SK-N-SH treated with all-trans-retinoic acid at 6 μM for 48 hours (cell line): ENCODE measurements at regions not wholly inside any gene's neighbourhood (a gene's known extent, or its start where the extent isn't known, plus 50 kb on each side); places are given as distances from the start of the nearest gene placed in this dataset.

Experiments
- ATAC-seq: fragments of 200-7000 bp; cut with Tn5 transposase; 3 replicates; pipeline ENCODE4 v1.9.1; 2020; ENCODE audit warnings: mild to moderate bottlenecking, moderate library complexity
- ARNTL ChIP-seq: fragments of 450-650 bp; formaldehyde crosslinking; IDR thresholded peaks from 2 replicates; pipeline ENCODE4 v1.5.0; 2020; ENCODE audit warnings: low read depth, mild to moderate bottlenecking, moderate library complexity, borderline replicate concordance
- CSDC2 ChIP-seq: fragments of 250-450 bp; sonication (Bioruptor Pico); IDR thresholded peaks from 2 replicates; pipeline ENCODE4 v1.5.0; 2020; ENCODE audit warnings: mild to moderate bottlenecking, moderate library complexity
- ESRRG ChIP-seq: fragments of 250-450 bp; sonication (Bioruptor Pico); IDR thresholded peaks from 2 replicates; pipeline ENCODE4 v1.6.1; 2021; ENCODE audit warnings: mild to moderate bottlenecking
- GLIS3 ChIP-seq: fragments of 250-450 bp; sonication (Bioruptor Pico); IDR thresholded peaks from 2 replicates; pipeline ENCODE4 v1.5.0; 2020; ENCODE audit warnings: mild to moderate bottlenecking, moderate library complexity
- PPARA ChIP-seq: fragments of 250-450 bp; sonication (Bioruptor Pico); IDR thresholded peaks from 2 replicates; pipeline ENCODE4 v1.5.0; 2020; ENCODE audit warnings: mild to moderate bottlenecking, borderline replicate concordance
- RARB ChIP-seq: fragments of 250-450 bp; sonication (Bioruptor Pico); IDR thresholded peaks from 2 replicates; pipeline ENCODE4 v1.8.0; 2021; ENCODE audit warnings: mild to moderate bottlenecking, moderate library complexity
- SNAI2 ChIP-seq: fragments of 250-450 bp; sonication (Bioruptor Pico); IDR thresholded peaks from 2 replicates; pipeline ENCODE4 v1.5.0; 2020; ENCODE audit warnings: mild to moderate bottlenecking, moderate library complexity
- TOX ChIP-seq: fragments of 250-450 bp; sonication (Bioruptor Pico); IDR thresholded peaks from 2 replicates; pipeline ENCODE4 v1.8.0; 2021; ENCODE audit warnings: mild to moderate bottlenecking, moderate library complexity, borderline replicate concordance
- ZC3H10 ChIP-seq: fragments of 250-450 bp; sonication (Bioruptor Pico); IDR thresholded peaks from 2 replicates; pipeline ENCODE4 v1.5.1; 2021; ENCODE audit warnings: mild to moderate bottlenecking, moderate library complexity
- ZFP3 ChIP-seq: fragments of 250-450 bp; sonication (Bioruptor Pico); IDR thresholded peaks from 2 replicates; pipeline ENCODE4 v1.5.0; 2020; ENCODE audit warnings: mild to moderate bottlenecking, moderate library complexity
- ZFP30 ChIP-seq: fragments of 450-650 bp; formaldehyde crosslinking; IDR thresholded peaks from 2 replicates; pipeline ENCODE4 v1.5.0; 2022; ENCODE audit warnings: mild to moderate bottlenecking, moderate library complexity
- ZNF565 ChIP-seq: fragments of 450-650 bp; formaldehyde crosslinking; conservative IDR thresholded peaks from 2 replicates; pipeline ENCODE4 v1.5.0; 2020; ENCODE audit warnings: low read depth, mild to moderate bottlenecking, moderate library complexity
- ZNF70 ChIP-seq: fragments of 450-650 bp; formaldehyde crosslinking; IDR thresholded peaks from 2 replicates; pipeline ENCODE4 v1.5.0; 2020; ENCODE audit warnings: mild to moderate bottlenecking, moderate library complexity
- ZNF8 ChIP-seq: fragments of 450-650 bp; formaldehyde crosslinking; IDR thresholded peaks from 2 replicates; pipeline ENCODE4 v1.5.0; 2020; ENCODE audit warnings: mild to moderate bottlenecking, moderate library complexity
- TF ChIP-seq, protein P1 (sequence below): fragments of 250-450 bp; sonication (Bioruptor Pico); IDR thresholded peaks from 2 replicates; pipeline ENCODE4 v1.8.0; 2020; ENCODE audit warnings: mild to moderate bottlenecking, moderate library complexity, borderline replicate concordance
- TF ChIP-seq, protein P2 (sequence below): fragments of 250-450 bp; sonication (Bioruptor Pico); IDR thresholded peaks from 2 replicates; pipeline ENCODE4 v1.5.0; 2020; ENCODE audit warnings: mild to moderate bottlenecking, moderate library complexity
- TF ChIP-seq, protein P3 (sequence below): fragments of 250-450 bp; sonication (Bioruptor Pico); IDR thresholded peaks from 2 replicates; pipeline ENCODE4 v1.8.0; 2021; ENCODE audit warnings: low read depth, mild to moderate bottlenecking, moderate library complexity, borderline replicate concordance
- TF ChIP-seq, protein P4 (sequence below): fragments of 250-450 bp; sonication (Bioruptor Pico); IDR thresholded peaks from 2 replicates; pipeline ENCODE4 v1.5.1; 2021; ENCODE audit warnings: mild to moderate bottlenecking, moderate library complexity
- TF ChIP-seq, protein P5 (sequence below): fragments of 250-450 bp; sonication (Bioruptor Pico); IDR thresholded peaks from 2 replicates; pipeline ENCODE4 v1.5.1; 2020; ENCODE audit warnings: low read depth, mild to moderate bottlenecking, moderate library complexity

DNA sequence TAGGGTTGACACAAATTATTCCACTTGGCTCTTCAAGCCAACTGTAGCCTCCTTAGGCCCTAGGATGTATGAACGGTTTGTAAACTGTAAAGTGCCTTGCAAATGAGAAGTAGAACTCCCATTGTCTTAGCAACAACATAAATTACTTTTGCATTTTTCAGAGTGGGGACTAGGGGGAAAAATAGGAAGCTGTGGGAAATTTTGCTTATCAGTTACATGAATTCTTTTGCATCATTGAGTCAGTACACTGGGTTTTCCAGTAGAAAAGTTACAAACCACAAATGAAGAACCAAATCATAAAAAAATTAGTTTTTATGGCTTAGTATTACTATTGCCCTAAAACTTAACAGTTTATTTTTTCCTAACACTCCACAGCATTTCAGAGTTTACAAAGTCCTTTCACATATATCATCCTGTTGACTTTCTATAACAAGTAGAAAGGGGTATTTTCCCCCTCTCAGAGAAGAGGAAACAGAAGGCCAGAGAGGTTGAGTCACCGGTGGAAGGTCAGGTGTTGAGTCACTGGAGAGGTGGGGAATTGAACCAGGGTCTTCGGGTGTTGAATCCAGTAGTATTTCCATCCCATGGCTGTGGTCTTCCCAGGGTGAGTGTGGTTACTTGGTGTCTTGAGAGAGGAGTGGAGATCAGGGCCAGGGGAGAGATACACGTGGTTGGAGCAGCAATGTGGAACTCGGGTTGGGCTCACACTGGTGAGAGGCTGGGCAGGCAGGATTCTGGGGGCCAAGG is 71.9 kb upstream of the USP24 start:
- ATAC-seq = no peak
- TF ChIP-seq ZC3H10 (CRISPR knock-in tag) (no peak), ZNF8 (CRISPR knock-in tag) (no peak), ARNTL (CRISPR knock-in tag) (no peak), CSDC2 (no peak), ESRRG (no peak), ZNF565 (CRISPR knock-in tag) (no peak), RARB (no peak), GLIS3 (CRISPR knock-in tag) (no peak), ZFP30 (CRISPR knock-in tag) (no peak), ZNF70 (no peak), ZFP3 (CRISPR knock-in tag) (no peak)
- TF ChIP-seq, protein P1, sequence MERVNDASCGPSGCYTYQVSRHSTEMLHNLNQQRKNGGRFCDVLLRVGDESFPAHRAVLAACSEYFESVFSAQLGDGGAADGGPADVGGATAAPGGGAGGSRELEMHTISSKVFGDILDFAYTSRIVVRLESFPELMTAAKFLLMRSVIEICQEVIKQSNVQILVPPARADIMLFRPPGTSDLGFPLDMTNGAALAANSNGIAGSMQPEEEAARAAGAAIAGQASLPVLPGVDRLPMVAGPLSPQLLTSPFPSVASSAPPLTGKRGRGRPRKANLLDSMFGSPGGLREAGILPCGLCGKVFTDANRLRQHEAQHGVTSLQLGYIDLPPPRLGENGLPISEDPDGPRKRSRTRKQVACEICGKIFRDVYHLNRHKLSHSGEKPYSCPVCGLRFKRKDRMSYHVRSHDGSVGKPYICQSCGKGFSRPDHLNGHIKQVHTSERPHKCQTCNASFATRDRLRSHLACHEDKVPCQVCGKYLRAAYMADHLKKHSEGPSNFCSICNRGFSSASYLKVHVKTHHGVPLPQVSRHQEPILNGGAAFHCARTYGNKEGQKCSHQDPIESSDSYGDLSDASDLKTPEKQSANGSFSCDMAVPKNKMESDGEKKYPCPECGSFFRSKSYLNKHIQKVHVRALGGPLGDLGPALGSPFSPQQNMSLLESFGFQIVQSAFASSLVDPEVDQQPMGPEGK (CRISPR knock-in tag) = no peak
- TF ChIP-seq, protein P2, sequence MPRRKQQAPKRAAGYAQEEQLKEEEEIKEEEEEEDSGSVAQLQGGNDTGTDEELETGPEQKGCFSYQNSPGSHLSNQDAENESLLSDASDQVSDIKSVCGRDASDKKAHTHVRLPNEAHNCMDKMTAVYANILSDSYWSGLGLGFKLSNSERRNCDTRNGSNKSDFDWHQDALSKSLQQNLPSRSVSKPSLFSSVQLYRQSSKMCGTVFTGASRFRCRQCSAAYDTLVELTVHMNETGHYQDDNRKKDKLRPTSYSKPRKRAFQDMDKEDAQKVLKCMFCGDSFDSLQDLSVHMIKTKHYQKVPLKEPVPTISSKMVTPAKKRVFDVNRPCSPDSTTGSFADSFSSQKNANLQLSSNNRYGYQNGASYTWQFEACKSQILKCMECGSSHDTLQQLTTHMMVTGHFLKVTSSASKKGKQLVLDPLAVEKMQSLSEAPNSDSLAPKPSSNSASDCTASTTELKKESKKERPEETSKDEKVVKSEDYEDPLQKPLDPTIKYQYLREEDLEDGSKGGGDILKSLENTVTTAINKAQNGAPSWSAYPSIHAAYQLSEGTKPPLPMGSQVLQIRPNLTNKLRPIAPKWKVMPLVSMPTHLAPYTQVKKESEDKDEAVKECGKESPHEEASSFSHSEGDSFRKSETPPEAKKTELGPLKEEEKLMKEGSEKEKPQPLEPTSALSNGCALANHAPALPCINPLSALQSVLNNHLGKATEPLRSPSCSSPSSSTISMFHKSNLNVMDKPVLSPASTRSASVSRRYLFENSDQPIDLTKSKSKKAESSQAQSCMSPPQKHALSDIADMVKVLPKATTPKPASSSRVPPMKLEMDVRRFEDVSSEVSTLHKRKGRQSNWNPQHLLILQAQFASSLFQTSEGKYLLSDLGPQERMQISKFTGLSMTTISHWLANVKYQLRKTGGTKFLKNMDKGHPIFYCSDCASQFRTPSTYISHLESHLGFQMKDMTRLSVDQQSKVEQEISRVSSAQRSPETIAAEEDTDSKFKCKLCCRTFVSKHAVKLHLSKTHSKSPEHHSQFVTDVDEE = no peak
- TF ChIP-seq, protein P3, sequence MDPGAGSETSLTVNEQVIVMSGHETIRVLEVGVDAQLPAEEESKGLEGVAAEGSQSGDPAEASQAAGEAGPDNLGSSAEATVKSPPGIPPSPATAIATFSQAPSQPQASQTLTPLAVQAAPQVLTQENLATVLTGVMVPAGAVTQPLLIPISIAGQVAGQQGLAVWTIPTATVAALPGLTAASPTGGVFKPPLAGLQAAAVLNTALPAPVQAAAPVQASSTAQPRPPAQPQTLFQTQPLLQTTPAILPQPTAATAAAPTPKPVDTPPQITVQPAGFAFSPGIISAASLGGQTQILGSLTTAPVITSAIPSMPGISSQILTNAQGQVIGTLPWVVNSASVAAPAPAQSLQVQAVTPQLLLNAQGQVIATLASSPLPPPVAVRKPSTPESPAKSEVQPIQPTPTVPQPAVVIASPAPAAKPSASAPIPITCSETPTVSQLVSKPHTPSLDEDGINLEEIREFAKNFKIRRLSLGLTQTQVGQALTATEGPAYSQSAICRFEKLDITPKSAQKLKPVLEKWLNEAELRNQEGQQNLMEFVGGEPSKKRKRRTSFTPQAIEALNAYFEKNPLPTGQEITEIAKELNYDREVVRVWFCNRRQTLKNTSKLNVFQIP (CRISPR knock-in tag) = no peak

DNA sequence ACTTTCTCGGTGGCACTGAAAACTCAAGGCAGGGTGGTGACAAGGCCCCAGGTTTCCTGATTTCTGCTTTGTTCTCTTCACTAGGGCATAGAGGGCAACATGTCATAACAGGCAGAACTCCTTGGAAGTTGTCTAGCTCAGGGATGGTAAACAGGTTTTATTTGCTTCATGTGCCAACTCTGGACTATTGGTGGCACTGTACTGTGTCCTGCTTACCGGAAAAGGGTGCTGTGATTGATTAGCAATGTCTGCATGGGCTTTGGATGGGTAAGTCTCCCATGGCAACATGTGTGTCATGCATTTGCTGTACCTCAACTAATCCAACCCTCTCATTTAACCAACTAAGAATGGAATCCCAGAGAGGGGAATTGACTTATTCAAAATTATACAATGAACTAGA is 70.7 kb upstream of the USP24 start:
- no peak for ATAC-seq
- TF ChIP-seq ZC3H10 (CRISPR knock-in tag) (no peak), RARB (no peak), TOX (CRISPR knock-in tag) (no peak), ARNTL (CRISPR knock-in tag) (no peak), SNAI2 (CRISPR knock-in tag) (no peak), CSDC2 (no peak), ZNF8 (CRISPR knock-in tag) (no peak), ZFP30 (CRISPR knock-in tag) (no peak), ZFP3 (CRISPR knock-in tag) (no peak), ZNF70 (no peak), PPARA (CRISPR knock-in tag) (no peak)
- TF ChIP-seq, protein P1 (CRISPR knock-in tag) = no peak
- TF ChIP-seq, protein P4, sequence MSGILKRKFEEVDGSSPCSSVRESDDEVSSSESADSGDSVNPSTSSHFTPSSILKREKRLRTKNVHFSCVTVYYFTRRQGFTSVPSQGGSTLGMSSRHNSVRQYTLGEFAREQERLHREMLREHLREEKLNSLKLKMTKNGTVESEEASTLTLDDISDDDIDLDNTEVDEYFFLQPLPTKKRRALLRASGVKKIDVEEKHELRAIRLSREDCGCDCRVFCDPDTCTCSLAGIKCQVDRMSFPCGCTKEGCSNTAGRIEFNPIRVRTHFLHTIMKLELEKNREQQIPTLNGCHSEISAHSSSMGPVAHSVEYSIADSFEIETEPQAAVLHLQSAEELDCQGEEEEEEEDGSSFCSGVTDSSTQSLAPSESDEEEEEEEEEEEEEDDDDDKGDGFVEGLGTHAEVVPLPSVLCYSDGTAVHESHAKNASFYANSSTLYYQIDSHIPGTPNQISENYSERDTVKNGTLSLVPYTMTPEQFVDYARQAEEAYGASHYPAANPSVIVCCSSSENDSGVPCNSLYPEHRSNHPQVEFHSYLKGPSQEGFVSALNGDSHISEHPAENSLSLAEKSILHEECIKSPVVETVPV = no peak
- TF ChIP-seq, protein P5, sequence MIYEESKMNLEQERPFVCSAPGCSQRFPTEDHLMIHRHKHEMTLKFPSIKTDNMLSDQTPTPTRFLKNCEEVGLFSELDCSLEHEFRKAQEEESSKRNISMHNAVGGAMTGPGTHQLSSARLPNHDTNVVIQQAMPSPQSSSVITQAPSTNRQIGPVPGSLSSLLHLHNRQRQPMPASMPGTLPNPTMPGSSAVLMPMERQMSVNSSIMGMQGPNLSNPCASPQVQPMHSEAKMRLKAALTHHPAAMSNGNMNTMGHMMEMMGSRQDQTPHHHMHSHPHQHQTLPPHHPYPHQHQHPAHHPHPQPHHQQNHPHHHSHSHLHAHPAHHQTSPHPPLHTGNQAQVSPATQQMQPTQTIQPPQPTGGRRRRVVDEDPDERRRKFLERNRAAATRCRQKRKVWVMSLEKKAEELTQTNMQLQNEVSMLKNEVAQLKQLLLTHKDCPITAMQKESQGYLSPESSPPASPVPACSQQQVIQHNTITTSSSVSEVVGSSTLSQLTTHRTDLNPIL (CRISPR knock-in tag) = no peak
- TF ChIP-seq, protein P2 = no peak
